ENCODE measurements at regions not wholly inside any gene's neighbourhood (a gene's known extent, or its start where the extent isn't known, plus 50 kb on each side); places are given as distances from the start of the nearest gene placed in this dataset.

- no peak overlapping the region for H3K4me3 ChIP-seq (ENCODE audit: low read depth, low read length)
- DNase-seq (ENCODE audit: low read depth): no peak
Observed at GRCh38 chr2:158903711-158904405, 64.6 kb upstream of the TANC1 start.

- H3K4me3 ChIP-seq (ENCODE audit: low read depth, low read length): no peak overlapping the region
- DNase-seq (ENCODE audit: low read depth): no peak
Observed at GRCh38 chr2:158904627-158905177, 63.7 kb upstream of the TANC1 start.

GRCh38 chr2:158905341-158905740 lies 63.1 kb upstream of the TANC1 start:
- H3K4me3 ChIP-seq (ENCODE audit: low read depth, low read length): no peak overlapping the region
- no peak for DNase-seq (ENCODE audit: low read depth)

- H3K4me3 ChIP-seq (ENCODE audit: low read depth, low read length): no peak overlapping the region
- DNase-seq (ENCODE audit: low read depth): no peak
Observed at GRCh38 chr2:158905784-158906183, 62.7 kb upstream of the TANC1 start.

- DNase-seq (ENCODE audit: low read depth): no peak
- H3K4me3 ChIP-seq (ENCODE audit: low read depth, low read length): no peak overlapping the region
Observed at GRCh38 chr2:158907926-158908456, 60.4 kb upstream of the TANC1 start.

- DNase-seq (ENCODE audit: low read depth): no peak
- H3K4me3 ChIP-seq (ENCODE audit: low read depth, low read length): no peak overlapping the region
Observed at GRCh38 chr2:158912112-158912511, 56.3 kb upstream of the TANC1 start.

GRCh38 chr2:158912765-158913164 lies 55.7 kb upstream of the TANC1 start:
- no peak overlapping the region for H3K4me3 ChIP-seq (ENCODE audit: low read depth, low read length)
- DNase-seq (ENCODE audit: low read depth): no peak

- H3K4me3 ChIP-seq (ENCODE audit: low read depth, low read length): no peak overlapping the region
- DNase-seq (ENCODE audit: low read depth): no peak
Observed at GRCh38 chr2:158914066-158914465, 54.4 kb upstream of the TANC1 start.

GRCh38 chr2:158914731-158915130 lies 53.7 kb upstream of the TANC1 start:
- no peak for DNase-seq (ENCODE audit: low read depth)
- no peak overlapping the region for H3K4me3 ChIP-seq (ENCODE audit: low read depth, low read length)

GRCh38 chr2:158917121-158917520 lies 51.3 kb upstream of the TANC1 start:
- no peak for DNase-seq (ENCODE audit: low read depth)
- H3K4me3 ChIP-seq (ENCODE audit: low read depth, low read length): no peak overlapping the region

GRCh38 chr2:158918452-158918851 lies 50.0 kb upstream of the TANC1 start:
- no peak overlapping the region for H3K4me3 ChIP-seq (ENCODE audit: low read depth, low read length)
- DNase-seq (ENCODE audit: low read depth): no peak

Data from skeletal muscle cell (primary cell).